ENCODE measurements at regions not wholly inside any gene's neighbourhood (a gene's known extent, or its start where the extent isn't known, plus 50 kb on each side); places are given as distances from the start of the nearest gene placed in this dataset.

- DNase-seq (no peak), ATAC-seq (no peak)
- no peak overlapping the region for H3K4me3 ChIP-seq
- no peak for TF ChIP-seq CTCF (IDR thresholded peaks at IDR 0.05)
- no peak overlapping the region for H3K27ac ChIP-seq
- no peaks in the 10 kb centered on the region for H3K36me3 ChIP-seq
- WGBS, 2 donors, result 43 to 70% methylated on average over 2 of the region's 2 CpGs
- peaks cover 0 to 11% (median 0%) of the 10 kb centered on the region in 11 donors for H3K9me3 ChIP-seq
- intact Hi-C loops (cut with DNase I), result no loop called here
- H3K27me3 ChIP-seq, result no peaks in the 10 kb centered on the region
- H3K4me1 ChIP-seq, result no peaks in the 10 kb centered on the region
Observed at GRCh38 chr9:107945493-107945892, 455.9 kb upstream of the KLF4 start.

DNA sequence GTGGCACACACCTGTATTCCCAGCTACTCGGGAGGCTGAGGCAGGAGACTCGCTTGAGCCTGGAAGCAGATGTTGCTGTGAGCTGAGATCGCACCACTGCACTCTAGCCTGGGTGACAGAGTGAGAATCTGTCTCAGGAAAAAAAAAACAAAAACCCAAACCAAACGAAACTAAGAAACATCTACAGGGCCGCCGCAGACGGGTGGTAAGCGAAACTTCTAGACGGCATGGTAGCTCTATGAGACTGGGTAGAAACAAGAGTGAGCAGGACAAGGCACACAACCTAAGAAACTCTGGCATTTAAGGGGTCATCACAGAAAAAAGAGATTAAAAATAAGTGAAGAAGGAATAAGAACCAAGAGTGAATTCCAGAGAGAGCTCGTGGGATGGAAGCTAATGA lies 454.8 kb upstream of the KLF4 start:
- no peak overlapping the region for H3K4me3 ChIP-seq
- no peak for DNase-seq
- intact Hi-C loops (cut with DNase I), result no loop called here
- WGBS, 2 donors, result 91 to 93% methylated on average over 10 of the region's 10 CpGs
- H3K4me1 ChIP-seq, result no peaks in the 10 kb centered on the region
- peaks cover 0 to 2% (median 0%) of the 10 kb centered on the region in 11 donors for H3K9me3 ChIP-seq
- no peaks in the 10 kb centered on the region for H3K27me3 ChIP-seq
- no peaks in the 10 kb centered on the region for H3K36me3 ChIP-seq
- no peak overlapping the region for H3K27ac ChIP-seq
- ATAC-seq, result no peak
- TF ChIP-seq CTCF (IDR thresholded peaks at IDR 0.05), result no peak

GRCh38 chr9:107943901-107944300 lies 454.3 kb upstream of the KLF4 start:
- no peaks in the 10 kb centered on the region for H3K9me3 ChIP-seq
- no peak overlapping the region for H3K4me3 ChIP-seq
- ATAC-seq (no peak), DNase-seq (no peak)
- no peaks in the 10 kb centered on the region for H3K4me1 ChIP-seq
- H3K36me3 ChIP-seq, result no peaks in the 10 kb centered on the region
- no peak overlapping the region for H3K27ac ChIP-seq
- intact Hi-C loops (cut with DNase I), result no loop called here
- WGBS, 2 donors, result 81 to 86% methylated on average over 3 of the region's 3 CpGs
- TF ChIP-seq CTCF (IDR thresholded peaks at IDR 0.05), result no peak
- no peaks in the 10 kb centered on the region for H3K27me3 ChIP-seq

GRCh38 chr9:107942856-107943255 lies 453.3 kb upstream of the KLF4 start:
- ATAC-seq (no peak), DNase-seq (no peak)
- H3K4me3 ChIP-seq, result no peak overlapping the region
- TF ChIP-seq CTCF (IDR thresholded peaks at IDR 0.05), result no peak
- WGBS, 2 donors, result 76 to 84% methylated on average over 2 of the region's 2 CpGs
- H3K27ac ChIP-seq, result no peak overlapping the region
- no peaks in the 10 kb centered on the region for H3K9me3 ChIP-seq
- intact Hi-C loops (cut with DNase I), result no loop called here
- no peaks in the 10 kb centered on the region for H3K27me3 ChIP-seq
- no peaks in the 10 kb centered on the region for H3K36me3 ChIP-seq
- H3K4me1 ChIP-seq, result no peaks in the 10 kb centered on the region

DNA sequence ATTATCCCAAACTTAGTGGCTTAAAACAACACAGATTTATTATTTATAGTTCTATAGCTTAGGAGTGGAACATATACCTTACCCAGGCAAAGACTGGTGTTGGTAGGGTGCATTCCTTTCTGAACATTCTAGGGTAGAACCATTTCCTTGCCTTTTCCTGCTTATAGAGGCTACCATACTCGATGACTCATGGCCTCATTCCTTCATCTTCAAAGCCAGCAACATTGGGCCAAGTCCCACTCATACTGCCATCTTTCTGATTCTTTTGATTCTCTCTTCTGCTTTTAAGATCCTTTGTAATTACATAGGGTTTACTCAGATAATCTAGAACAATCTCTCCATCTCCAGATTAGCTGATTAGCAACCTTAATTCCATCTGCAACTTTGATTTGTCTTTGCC lies 452.7 kb upstream of the KLF4 start:
- intact Hi-C loops (cut with DNase I), result no loop called here
- no peak for TF ChIP-seq CTCF (IDR thresholded peaks at IDR 0.05)
- Histone ChIP-seq H3K9me3 (no peaks in the 10 kb centered on the region), H3K4me3 (no peak overlapping the region), H3K36me3 (no peaks in the 10 kb centered on the region), H3K27ac (no peak overlapping the region), H3K27me3 (no peaks in the 10 kb centered on the region), H3K4me1 (no peaks in the 10 kb centered on the region)
- ATAC-seq, result no peak
- WGBS, 2 donors, result 71 to 82% methylated on average over 1 of the region's 1 CpG
- no peak for DNase-seq

Data from heart right ventricle (tissue), 16 donors.